ENCODE measurements at regions not wholly inside any gene's neighbourhood (a gene's known extent, or its start where the extent isn't known, plus 50 kb on each side); places are given as distances from the start of the nearest gene placed in this dataset.

- peaks cover 12% of the 10 kb centered on the region for H3K27me3 Mint-ChIP-seq (ENCODE audit: low read depth)
- H3K4me3 Mint-ChIP-seq = no peak overlapping the region
- H3K4me1 Mint-ChIP-seq = peaks cover 36% of the 10 kb centered on the region
- peak overlapping the region in 1 of 3 experiments; percentile 41 for H3K27ac Mint-ChIP-seq
- peaks cover 3% of the 10 kb centered on the region for H3K36me3 Mint-ChIP-seq (ENCODE audit: low read depth)
- peaks cover 9% of the 10 kb centered on the region for H3K9me3 Mint-ChIP-seq
- no peak for TF ChIP-seq CTCF (IDR thresholded peaks at IDR 0.05; ENCODE audit: unreplicated experiment in 3 of 3)
Measured at GRCh38 chr6:170471491-170471890, 81.6 kb downstream of the PSMB1 start.

- Mint-ChIP-seq H3K27me3 (ENCODE audit: low read depth) (peaks cover 12% of the 10 kb centered on the region), H3K4me3 (no peak overlapping the region), H3K4me1 (peaks cover 35% of the 10 kb centered on the region), H3K27ac (peak overlapping the region in 2 of 3 experiments; percentile 7 to 12), H3K36me3 (ENCODE audit: low read depth) (peaks cover 3% of the 10 kb centered on the region), H3K9me3 (peaks cover 11% of the 10 kb centered on the region)
- TF ChIP-seq CTCF (IDR thresholded peaks at IDR 0.05; ENCODE audit: unreplicated experiment in 3 of 3) = no peak
Measured at GRCh38 chr6:170470734-170471133, 82.4 kb downstream of the PSMB1 start.

- Mint-ChIP-seq H3K27me3 (ENCODE audit: low read depth) (peaks cover 14% of the 10 kb centered on the region), H3K36me3 (ENCODE audit: low read depth) (peaks cover 3% of the 10 kb centered on the region), H3K4me3 (no peak overlapping the region), H3K27ac (peak overlapping the region in 1 of 3 experiments; percentile 58), H3K4me1 (peaks cover 20% of the 10 kb centered on the region), H3K9me3 (peaks cover 12% of the 10 kb centered on the region)
- TF ChIP-seq CTCF (IDR thresholded peaks at IDR 0.05; ENCODE audit: unreplicated experiment in 3 of 3) = no peak
Measured at GRCh38 chr6:170464524-170464979, 88.6 kb downstream of the PSMB1 start.

- TF ChIP-seq CTCF (IDR thresholded peaks at IDR 0.05; ENCODE audit: unreplicated experiment in 3 of 3) = no peak
- Mint-ChIP-seq H3K36me3 (ENCODE audit: low read depth) (peaks cover 3% of the 10 kb centered on the region), H3K4me1 (peaks cover 20% of the 10 kb centered on the region), H3K4me3 (no peak overlapping the region), H3K27me3 (ENCODE audit: low read depth) (peaks cover 16% of the 10 kb centered on the region), H3K9me3 (peaks cover 12% of the 10 kb centered on the region), H3K27ac (peak overlapping the region in 1 of 3 experiments; percentile 58)
Measured at GRCh38 chr6:170464080-170464479, 89.0 kb downstream of the PSMB1 start.

- peaks cover 9% of the 10 kb centered on the region for H3K9me3 Mint-ChIP-seq
- H3K4me1 Mint-ChIP-seq = peaks cover 17% of the 10 kb centered on the region
- H3K27ac Mint-ChIP-seq = no peak overlapping the region
- TF ChIP-seq CTCF (IDR thresholded peaks at IDR 0.05; ENCODE audit: unreplicated experiment in 3 of 3) = no peak
- H3K4me3 Mint-ChIP-seq = no peak overlapping the region
- H3K27me3 Mint-ChIP-seq (ENCODE audit: low read depth) = peaks cover 16% of the 10 kb centered on the region
- peaks cover 2% of the 10 kb centered on the region for H3K36me3 Mint-ChIP-seq (ENCODE audit: low read depth)
Measured at GRCh38 chr6:170463101-170463721, 89.9 kb downstream of the PSMB1 start.
